KBM-7 (cell line): ENCODE measurements at regions not wholly inside any gene's neighbourhood (a gene's known extent, or its start where the extent isn't known, plus 50 kb on each side); places are given as distances from the start of the nearest gene placed in this dataset.

ENCODE experiments used
- DNase-seq: peaks from one replicate; pipeline ENCODE4 v3.0.0-alpha.2; 2015
- in situ Hi-C: fragments of 300-500 bp; cut with MboI; formaldehyde crosslinking; loops from 2 replicates; pipeline ENCODE4 v1.14.3; 2020; ENCODE audit warnings: low sequenced_read_pairs, low pct_unique_long_range_greater_than_20kb, mixed read lengths

DNA sequence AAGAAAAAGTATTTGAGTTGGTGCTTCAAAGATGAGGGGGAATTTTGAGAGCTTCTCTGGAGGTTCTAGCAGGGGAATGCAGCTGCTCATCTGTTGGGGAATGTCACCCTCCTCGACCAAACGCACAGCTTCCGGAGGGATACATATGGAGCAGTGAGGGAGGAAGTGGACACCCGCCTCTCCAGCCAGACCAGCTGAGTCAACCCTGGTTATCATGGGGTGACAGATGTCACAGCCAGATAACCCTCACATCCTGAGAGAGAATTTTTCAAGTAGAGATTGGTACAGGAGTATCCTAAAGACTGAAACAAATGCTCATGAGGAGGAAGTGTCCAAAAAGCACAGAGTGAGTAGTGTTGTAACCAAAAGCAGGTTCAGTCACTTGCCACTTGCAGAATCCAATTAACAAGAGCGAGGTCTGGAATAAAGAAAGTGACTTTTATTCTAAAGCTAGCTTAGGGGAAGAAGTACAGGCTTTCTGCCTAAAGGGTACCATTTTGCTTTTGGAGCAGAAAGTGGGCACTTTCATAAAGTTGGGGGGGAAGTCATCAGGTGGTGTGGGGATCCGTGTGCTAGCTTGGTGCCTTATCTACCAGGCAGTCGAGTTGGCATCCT is 395.2 kb downstream of the RAD51AP2 start:
- in situ Hi-C loops = no loop called here
- DNase-seq = peak; percentile 29

- DNase-seq = no peak
- in situ Hi-C loops = no loop called here
These were observed 402.8 kb downstream of the RAD51AP2 start for GRCh38 chr2:17115466-17115865.

DNA sequence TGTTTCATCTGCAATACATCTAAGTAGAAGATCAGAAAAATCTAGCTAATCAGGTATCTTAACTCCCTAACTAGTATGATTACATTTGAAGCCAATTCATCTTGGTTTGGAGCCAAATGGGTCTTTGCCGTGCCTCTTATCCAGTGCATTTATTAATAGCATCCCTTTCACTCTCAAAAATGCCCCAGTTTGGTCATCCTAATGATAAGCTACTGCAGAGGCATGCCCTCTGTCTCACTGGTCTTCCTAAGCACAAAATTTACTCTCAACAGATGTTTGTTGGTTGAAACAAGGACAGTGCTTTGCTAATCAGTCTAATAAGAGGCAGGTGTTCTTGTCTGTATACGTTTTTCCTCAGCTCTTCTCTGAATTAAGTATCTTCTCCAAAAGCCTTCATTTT is 403.2 kb downstream of the RAD51AP2 start:
- in situ Hi-C loops = no loop called here
- DNase-seq = no peak

- in situ Hi-C loops = no loop called here
- no peak for DNase-seq
These were observed 410.4 kb downstream of the RAD51AP2 start for GRCh38 chr2:17107871-17108270.

GRCh38 chr2:17107151-17107550 is 411.1 kb downstream of the RAD51AP2 start:
- DNase-seq = no peak
- in situ Hi-C loops = no loop called here

DNA sequence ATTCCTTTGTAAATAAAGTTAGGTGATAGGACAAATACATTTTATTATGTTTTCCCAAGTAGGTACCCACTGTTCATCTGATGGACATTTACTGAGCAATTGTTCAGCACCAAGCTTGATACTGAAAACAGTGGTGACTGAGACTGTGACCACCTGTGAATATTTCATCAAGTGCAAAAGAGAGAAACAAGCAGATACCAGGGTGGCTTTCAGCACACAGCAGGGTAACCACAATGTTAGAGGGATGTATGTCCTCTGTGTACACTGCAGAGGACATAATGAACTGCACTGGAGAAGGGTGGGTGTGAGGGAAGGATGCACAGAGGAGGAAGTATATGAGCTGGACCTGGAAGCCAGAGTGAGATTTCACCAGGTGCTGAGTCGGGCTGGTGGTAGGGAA is 411.8 kb downstream of the RAD51AP2 start:
- DNase-seq = no peak
- in situ Hi-C loops = no loop called here

DNA sequence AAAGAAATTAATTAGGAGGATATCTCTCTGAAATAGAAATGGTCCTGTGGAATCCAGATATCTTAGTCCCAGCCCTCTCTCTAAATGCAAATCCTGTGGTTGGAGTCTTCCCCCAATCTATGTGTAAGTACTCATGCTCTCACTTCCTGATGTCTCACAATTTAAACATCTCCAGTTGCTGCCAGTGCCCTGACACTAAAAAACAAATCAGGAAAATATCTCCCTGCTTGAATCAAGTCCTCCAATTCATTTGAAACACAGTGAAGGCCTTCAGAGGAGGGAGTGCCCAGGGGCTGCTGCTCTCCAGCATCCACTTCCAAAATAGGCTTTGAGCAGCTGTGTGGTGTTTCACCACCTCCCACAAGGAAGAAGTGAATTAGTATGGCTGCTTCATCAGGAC is 413.8 kb downstream of the RAD51AP2 start:
- in situ Hi-C loops = no loop called here
- DNase-seq = no peak

DNA sequence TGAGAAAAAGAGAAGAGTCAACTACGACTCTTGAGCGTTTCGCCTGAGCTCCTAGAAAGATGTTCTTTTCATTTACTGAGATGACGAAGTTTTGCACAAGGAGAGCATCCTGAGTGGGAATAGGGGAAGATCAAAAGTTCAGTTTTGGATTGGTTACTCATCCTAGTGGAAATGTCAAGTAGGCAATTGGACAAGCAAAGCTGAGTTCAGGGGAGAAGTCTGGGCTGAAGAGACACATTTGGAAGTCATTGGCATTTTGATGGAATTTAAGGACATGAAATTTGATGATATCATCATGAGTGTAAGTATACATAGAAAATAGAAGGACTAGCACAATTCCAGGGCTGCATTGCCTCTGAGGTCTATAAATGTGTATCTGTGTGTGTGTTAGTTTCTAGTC is 416.6 kb downstream of the RAD51AP2 start:
- in situ Hi-C loops = no loop called here
- no peak for DNase-seq

- in situ Hi-C loops = no loop called here
These were observed 417.1 kb downstream of the RAD51AP2 start for GRCh38 chr2:17101091-17101490.

GRCh38 chr2:17095340-17095739 is 422.9 kb downstream of the RAD51AP2 start:
- DNase-seq = no peak
- in situ Hi-C loops = no loop called here

More at GRCh38 chr2:17101091-17101490, 417.1 kb downstream of the RAD51AP2 start:
- DNase-seq = no peak

DNA sequence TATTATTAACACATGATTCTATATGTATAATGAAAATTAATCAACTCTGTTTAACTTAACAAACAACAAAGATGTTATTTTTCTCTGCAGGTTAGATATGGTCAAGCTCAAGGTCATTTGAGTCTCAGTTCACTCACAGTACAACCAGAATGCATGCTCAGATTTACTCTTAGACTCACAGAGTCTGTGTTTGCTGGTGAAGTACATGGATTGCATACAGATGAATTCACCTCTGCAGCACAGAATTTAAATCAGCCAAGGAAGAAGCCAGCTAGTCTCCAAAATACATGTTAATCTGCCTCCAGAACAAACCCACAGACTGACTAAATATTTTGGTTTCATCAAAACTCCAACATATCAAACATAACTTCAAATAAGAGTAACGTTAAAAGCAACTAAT is 424.5 kb downstream of the RAD51AP2 start:
- no peak for DNase-seq
- in situ Hi-C loops = no loop called here

GRCh38 chr2:17086990-17087389 is 421.4 kb upstream of the CYRIA start:
- DNase-seq = no peak
- in situ Hi-C loops = no loop called here

GRCh38 chr2:17085546-17086202 is 420.0 kb upstream of the CYRIA start:
- DNase-seq = no peak
- in situ Hi-C loops = no loop called here

DNA sequence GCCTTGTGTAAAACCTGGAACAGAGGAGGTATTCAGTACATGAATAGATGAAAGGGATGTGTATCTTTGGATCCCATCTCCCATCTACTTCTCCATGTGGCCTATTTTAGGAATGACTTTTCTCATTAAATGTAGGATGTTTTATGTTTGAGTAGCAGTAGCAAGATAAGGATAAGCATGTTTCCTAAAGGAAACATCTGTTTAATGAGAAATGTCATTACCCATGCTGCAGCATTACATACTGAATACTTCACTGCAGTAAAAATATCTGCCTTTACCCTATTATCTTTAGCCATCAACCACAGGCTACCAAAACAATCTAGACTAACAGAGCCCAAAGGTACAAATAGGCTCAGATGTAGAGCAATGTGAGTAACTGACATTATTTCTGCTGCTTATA is 419.2 kb upstream of the CYRIA start:
- in situ Hi-C loops = no loop called here

GRCh38 chr2:17083902-17084301 is 418.3 kb upstream of the CYRIA start:
- DNase-seq = no peak
- in situ Hi-C loops = no loop called here

More for the DNA sequence above, 419.2 kb upstream of the CYRIA start:
- no peak for DNase-seq

- in situ Hi-C loops = no loop called here
- no peak for DNase-seq
These were observed 413.6 kb upstream of the CYRIA start for GRCh38 chr2:17079262-17079661.

DNA sequence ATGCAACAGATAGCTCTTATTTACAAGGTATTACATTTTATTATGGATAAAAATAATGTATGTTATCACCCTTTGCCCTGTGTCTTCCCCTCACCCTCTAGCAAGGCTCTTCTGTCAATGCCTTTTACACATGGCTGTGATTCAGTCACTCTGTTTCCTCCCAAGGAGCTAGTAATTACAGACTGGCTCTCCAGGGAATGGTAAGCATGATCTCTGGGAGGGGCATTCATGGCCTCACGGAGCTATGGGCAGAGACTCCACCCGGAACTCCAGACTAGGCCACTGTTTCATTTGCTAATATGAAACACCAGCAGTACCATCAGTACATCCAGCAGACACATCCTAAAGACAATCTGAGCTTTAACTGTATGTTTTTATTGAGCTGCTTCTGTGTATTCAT is 410.9 kb upstream of the CYRIA start:
- DNase-seq = no peak
- in situ Hi-C loops = no loop called here

- in situ Hi-C loops = no loop called here
- DNase-seq = no peak
These were observed 405.1 kb upstream of the CYRIA start for GRCh38 chr2:17070711-17071110.

- in situ Hi-C loops = no loop called here
- DNase-seq = no peak
These were observed 403.9 kb upstream of the CYRIA start for GRCh38 chr2:17069564-17069963.

DNA sequence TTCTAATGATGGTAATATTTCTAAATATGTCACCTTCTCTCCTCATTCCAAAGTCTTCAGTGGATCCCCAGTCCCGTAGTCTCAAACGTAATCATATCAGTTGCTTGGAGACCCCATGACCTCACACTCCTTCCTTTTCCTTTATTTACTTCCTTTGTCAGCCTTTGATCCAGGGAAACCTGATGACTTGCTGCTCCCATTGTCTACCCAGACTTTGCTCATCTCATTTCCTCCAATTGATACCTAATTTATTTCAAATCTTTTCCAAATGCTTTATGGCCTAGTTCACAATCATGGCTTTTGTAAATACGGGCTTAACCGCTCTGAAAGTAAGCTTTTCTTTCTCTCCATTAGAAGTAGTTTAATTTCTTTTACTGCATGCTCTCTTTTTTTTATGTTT is 402.4 kb upstream of the CYRIA start:
- in situ Hi-C loops = no loop called here
- DNase-seq = no peak

GRCh38 chr2:17065536-17065935 is 399.9 kb upstream of the CYRIA start:
- in situ Hi-C loops = no loop called here
- no peak for DNase-seq
